Peyer's patch (tissue), 4 donors: ENCODE measurements at regions not wholly inside any gene's neighbourhood (a gene's known extent, or its start where the extent isn't known, plus 50 kb on each side); places are given as distances from the start of the nearest gene placed in this dataset.
"Not testable (repeated sequence)": the region's sequence is repeated elsewhere in the genome, so short reads cannot be mapped to it uniquely, and the experiment has no call there.

Experiments used
- DNase-seq, 3 donors: peaks; one replicate each; pipeline ENCODE4 v3.0.0-alpha.2; 2017 to 2019
- H3K27ac ChIP-seq, 4 donors: fragments of 200-600 bp; sonication (generic); one replicate each; pipeline ENCODE4 v1.5.1; 2016 to 2019
- H3K27me3 ChIP-seq, 2 donors: fragments of 200-600 bp; sonication (generic); one replicate each; pipeline ENCODE4 v1.5.1; 2019
- H3K36me3 ChIP-seq, 3 donors: fragments of 200-600 bp; sonication (generic); one replicate each; pipeline ENCODE4 v1.5.1; 2016 to 2019
- H3K4me1 ChIP-seq, 4 donors: fragments of 200-600 bp; sonication (generic); one replicate each; pipeline ENCODE4 v1.5.1; 2016 to 2019
- H3K4me3 ChIP-seq, 4 donors: fragments of 200-600 bp; sonication (generic); 1 replicate in 3 of 4; 2 replicates in 1 of 4; pipeline ENCODE4 v1.5.1; 2016 to 2019; ENCODE audit warnings: mild to moderate bottlenecking in 1 of 4
- H3K9me3 ChIP-seq, 4 donors: fragments of 200-600 bp; sonication (generic); one replicate each; pipeline ENCODE4 v1.5.1; 2016 to 2019; ENCODE audit warnings: mild to moderate bottlenecking in 1 of 4
- CTCF ChIP-seq, 6 experiments: fragments of 450-650 bp in 4 of 6; fragments of 200-600 bp in 2 of 6; sonication (generic) in 1 of 6; IDR thresholded peaks; one replicate each; pipeline ENCODE4 v1.5.1; 2017 to 2019; ENCODE audit warnings: antibody characterized with exemption in 6 of 6, mild to moderate bottlenecking in 3 of 6, moderate library complexity in 1 of 6
- POLR2A ChIP-seq, 2 donors: fragments of 450-650 bp; IDR thresholded peaks; one replicate each; pipeline ENCODE4 v1.5.1; 2017; ENCODE audit warnings: antibody characterized with exemption in 2 of 2, mild to moderate bottlenecking in 2 of 2, moderate library complexity in 2 of 2

DNA sequence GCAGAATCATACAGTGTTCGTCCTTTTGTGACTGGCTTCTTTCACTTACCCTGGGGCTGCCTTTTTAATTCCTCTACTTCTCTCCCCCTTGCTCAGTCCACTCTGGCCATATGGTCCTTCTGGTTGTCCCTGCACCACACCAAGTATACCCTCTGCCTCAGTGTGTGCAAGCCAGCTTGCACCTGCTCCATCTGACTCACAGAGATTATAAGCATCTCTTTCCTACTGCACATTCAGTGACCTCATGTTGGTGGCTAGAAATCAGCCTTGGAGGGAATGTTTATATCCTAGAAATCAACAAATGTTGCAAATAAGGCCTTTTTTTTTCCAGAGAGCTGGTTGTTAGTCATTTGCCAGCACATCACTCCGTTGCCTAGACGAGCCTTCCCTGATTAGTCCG is 67.5 kb upstream of the C10orf90 start:
- H3K4me3 ChIP-seq = no peak overlapping the region
- no peak for DNase-seq
- H3K9me3 ChIP-seq = no peaks in the 10 kb centered on the region
- H3K4me1 ChIP-seq = no peaks in the 10 kb centered on the region
- TF ChIP-seq CTCF (IDR thresholded peaks at IDR 0.05) (no peak), POLR2A (IDR thresholded peaks at IDR 0.05) (no peak)
- no peaks in the 10 kb centered on the region for H3K27me3 ChIP-seq
- no peaks in the 10 kb centered on the region for H3K36me3 ChIP-seq
- no peak overlapping the region for H3K27ac ChIP-seq

DNA sequence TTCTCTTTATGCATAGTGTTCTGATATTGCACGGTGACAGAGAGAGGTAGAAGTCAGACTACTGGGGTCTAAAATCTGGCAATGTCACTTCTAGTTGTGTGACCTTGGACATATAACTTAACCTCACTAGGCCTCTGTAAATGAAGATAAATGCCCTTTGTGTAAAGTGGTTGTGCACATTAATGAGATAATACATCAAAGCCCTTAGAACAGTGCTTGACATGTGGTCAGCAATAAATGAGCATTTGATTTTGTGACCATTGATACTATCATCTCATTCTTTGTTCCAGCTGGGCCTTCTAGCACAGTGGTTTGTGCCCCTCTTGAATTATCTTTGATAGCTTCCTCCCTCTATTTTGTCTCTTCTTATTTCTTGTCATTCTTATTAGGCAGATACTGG is 74.1 kb upstream of the C10orf90 start:
- no peak for DNase-seq
- H3K9me3 ChIP-seq = no peaks in the 10 kb centered on the region
- no peak for TF ChIP-seq POLR2A (IDR thresholded peaks at IDR 0.05)
- no peak for TF ChIP-seq CTCF (IDR thresholded peaks at IDR 0.05)
- H3K27ac ChIP-seq = no peak overlapping the region
- H3K27me3 ChIP-seq = no peaks in the 10 kb centered on the region
- no peaks in the 10 kb centered on the region for H3K36me3 ChIP-seq
- no peak overlapping the region for H3K4me3 ChIP-seq
- H3K4me1 ChIP-seq = no peaks in the 10 kb centered on the region

DNA sequence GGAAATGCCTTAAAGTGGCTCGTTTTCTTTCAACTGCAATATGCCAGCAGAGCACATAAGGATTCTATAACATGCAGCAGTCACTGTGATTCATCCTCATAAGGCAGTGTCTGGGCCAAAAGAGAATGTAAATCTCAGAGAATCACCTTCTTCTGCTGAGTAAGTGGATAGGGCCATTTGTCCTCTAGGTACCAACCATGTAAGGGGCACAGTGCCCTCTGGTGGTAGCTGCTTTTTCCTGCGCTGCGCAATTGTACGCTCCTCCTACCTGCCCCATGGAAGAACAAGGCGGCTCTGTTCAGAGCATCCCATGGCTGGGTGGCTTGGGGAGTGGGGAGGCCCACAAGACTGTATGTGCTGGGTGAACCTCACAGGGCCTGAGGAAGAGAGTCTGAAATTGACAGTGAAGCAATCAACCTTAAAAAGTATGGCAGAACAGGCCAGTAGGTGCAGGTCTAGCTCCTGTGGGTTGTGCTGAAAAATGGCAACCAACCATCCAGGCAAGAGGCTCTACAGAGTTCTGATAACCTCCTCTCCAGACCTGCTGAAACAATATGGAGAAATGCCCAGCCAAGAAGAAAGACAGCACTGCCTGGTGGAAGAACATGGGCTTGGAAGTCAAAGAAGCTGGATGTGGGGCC is 78.6 kb upstream of the C10orf90 start:
- H3K4me1 ChIP-seq = no peaks in the 10 kb centered on the region
- TF ChIP-seq CTCF (IDR thresholded peaks at IDR 0.05) (peak in 4 of 6 experiments; percentile 27 to 61 (median 52)), POLR2A (IDR thresholded peaks at IDR 0.05) (no peak)

GRCh38 chr10:126754966-126755365 is 84.5 kb upstream of the C10orf90 start:
- Histone ChIP-seq H3K9me3 (no peaks in the 10 kb centered on the region), H3K36me3 (no peaks in the 10 kb centered on the region), H3K27me3 (no peaks in the 10 kb centered on the region), H3K27ac (no peak overlapping the region), H3K4me1 (no peaks in the 10 kb centered on the region), H3K4me3 (no peak overlapping the region)
- DNase-seq = no peak
- TF ChIP-seq CTCF (IDR thresholded peaks at IDR 0.05) (no peak), POLR2A (IDR thresholded peaks at IDR 0.05) (no peak)

More for the DNA sequence above, 78.6 kb upstream of the C10orf90 start:
- H3K4me3 ChIP-seq = no peak overlapping the region
- H3K9me3 ChIP-seq = no peaks in the 10 kb centered on the region
- no peak overlapping the region for H3K27ac ChIP-seq
- no peaks in the 10 kb centered on the region for H3K36me3 ChIP-seq
- H3K27me3 ChIP-seq = no peaks in the 10 kb centered on the region
- DNase-seq = peak in 2 of 3 donors; percentile 71 to 83

DNA sequence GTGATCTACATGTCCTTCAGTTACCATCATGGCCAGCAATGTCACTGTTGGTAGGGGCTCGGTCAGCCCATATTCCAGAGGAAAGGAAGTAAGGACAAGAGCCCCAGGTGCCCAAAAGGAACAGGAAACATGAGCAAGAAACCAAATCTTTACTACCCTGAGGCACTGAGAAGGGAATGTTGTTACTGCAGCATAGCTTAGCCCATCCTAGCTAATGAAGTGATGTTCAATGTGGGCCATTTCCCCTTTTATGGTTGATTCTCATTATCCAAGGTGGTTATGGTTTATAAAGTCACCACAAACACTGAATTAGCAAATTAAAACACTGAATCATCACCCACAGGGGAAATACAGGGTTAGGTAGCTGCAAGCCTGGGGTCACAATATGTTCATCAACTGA is 88.4 kb upstream of the C10orf90 start:
- no peak overlapping the region for H3K27ac ChIP-seq
- H3K4me1 ChIP-seq = no peaks in the 10 kb centered on the region
- no peak for DNase-seq
- TF ChIP-seq CTCF (IDR thresholded peaks at IDR 0.05) = no peak
- TF ChIP-seq POLR2A (IDR thresholded peaks at IDR 0.05) = no peak
- no peak overlapping the region for H3K4me3 ChIP-seq
- H3K36me3 ChIP-seq = no peaks in the 10 kb centered on the region
- no peaks in the 10 kb centered on the region for H3K27me3 ChIP-seq
- H3K9me3 ChIP-seq = no peaks in the 10 kb centered on the region

GRCh38 chr10:126759531-126759930 is 89.0 kb upstream of the C10orf90 start:
- TF ChIP-seq CTCF (IDR thresholded peaks at IDR 0.05) = no peak
- TF ChIP-seq POLR2A (IDR thresholded peaks at IDR 0.05) = no peak
- DNase-seq = no peak
- H3K27me3 ChIP-seq = no peaks in the 10 kb centered on the region
- no peaks in the 10 kb centered on the region for H3K4me1 ChIP-seq
- no peak overlapping the region for H3K27ac ChIP-seq
- H3K36me3 ChIP-seq = no peaks in the 10 kb centered on the region
- no peaks in the 10 kb centered on the region for H3K9me3 ChIP-seq
- no peak overlapping the region for H3K4me3 ChIP-seq

GRCh38 chr10:126766646-126767045 is 96.2 kb upstream of the C10orf90 start:
- H3K27me3 ChIP-seq, DNase-seq, H3K4me3 ChIP-seq, H3K27ac ChIP-seq, H3K9me3 ChIP-seq, H3K36me3 ChIP-seq, H3K4me1 ChIP-seq: not testable (repeated sequence)
